ENCODE measurements at regions not wholly inside any gene's neighbourhood (a gene's known extent, or its start where the extent isn't known, plus 50 kb on each side); places are given as distances from the start of the nearest gene placed in this dataset.

DNA sequence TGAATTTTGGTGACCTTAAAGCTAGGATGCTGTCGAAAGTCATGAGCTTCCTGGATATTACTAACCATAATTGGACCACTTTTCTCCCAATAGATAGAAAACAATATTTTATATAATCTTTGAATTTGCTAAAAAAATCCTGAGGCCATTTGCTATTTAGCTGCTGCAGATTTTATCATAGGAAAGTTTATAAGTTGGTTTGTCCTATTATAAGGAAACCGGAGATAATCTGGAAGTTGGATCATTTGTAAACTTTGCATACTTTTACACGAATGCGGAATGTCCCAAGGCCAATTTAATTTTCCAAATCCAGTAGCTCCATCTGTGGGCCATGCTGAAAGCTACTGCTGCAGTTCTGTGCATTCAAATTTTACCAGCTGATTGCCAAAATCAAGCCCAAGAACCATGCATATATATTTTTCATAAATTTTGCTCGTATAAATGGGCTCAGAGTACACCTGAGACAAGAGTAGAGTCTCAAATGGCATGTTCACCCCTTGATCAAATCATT is 378.3 kb downstream of the FAM181B start:
- no peak overlapping the region for H3K23ac ChIP-seq (ENCODE audit: insufficient read length, low read depth, low read length)
- H3K27me3 Mint-ChIP-seq (ENCODE audit: low read depth) = no peaks in the 10 kb centered on the region
- H4K5ac ChIP-seq (ENCODE audit: insufficient read length, low read depth, low read length) = no peak overlapping the region
- H2BK5ac ChIP-seq (ENCODE audit: insufficient read length, low read length) = no peak overlapping the region
- no peaks in the 10 kb centered on the region for H3K4me1 Mint-ChIP-seq
- WGBS (ENCODE audit: extremely low coverage, insufficient read length, low lambda C conversion rate) = no CpG with 5 or more reads among the region's 5 CpGs
- no peaks in the 10 kb centered on the region for H3K79me2 ChIP-seq (ENCODE audit: insufficient read depth, low read length)
- no peaks in the 10 kb centered on the region for H3K27me3 ChIP-seq (ENCODE audit: insufficient read depth, low read length)
- no peak overlapping the region for H2BK12ac ChIP-seq (ENCODE audit: insufficient read length, low read depth, low read length)
- H3K56ac ChIP-seq (ENCODE audit: insufficient read length, low read depth, low read length) = no peak overlapping the region
- no peaks in the 10 kb centered on the region for H3K36me3 Mint-ChIP-seq (ENCODE audit: insufficient read depth in 1 of 3, low read depth in 3 of 3)
- no peak overlapping the region for H2BK20ac ChIP-seq (ENCODE audit: low read depth, low read length, poor library complexity, severe bottlenecking)
- no peaks in the 10 kb centered on the region for H4K20me1 ChIP-seq (ENCODE audit: control insufficient read depth, insufficient read depth, insufficient read length)
- no peak overlapping the region for H3K14ac ChIP-seq (ENCODE audit: insufficient read depth, low read length)
- H2AK5ac ChIP-seq (ENCODE audit: insufficient read length, low read length) = no peak overlapping the region
- no peak overlapping the region for H2BK15ac ChIP-seq (ENCODE audit: low read depth, low read length)
- TF ChIP-seq, protein P1, sequence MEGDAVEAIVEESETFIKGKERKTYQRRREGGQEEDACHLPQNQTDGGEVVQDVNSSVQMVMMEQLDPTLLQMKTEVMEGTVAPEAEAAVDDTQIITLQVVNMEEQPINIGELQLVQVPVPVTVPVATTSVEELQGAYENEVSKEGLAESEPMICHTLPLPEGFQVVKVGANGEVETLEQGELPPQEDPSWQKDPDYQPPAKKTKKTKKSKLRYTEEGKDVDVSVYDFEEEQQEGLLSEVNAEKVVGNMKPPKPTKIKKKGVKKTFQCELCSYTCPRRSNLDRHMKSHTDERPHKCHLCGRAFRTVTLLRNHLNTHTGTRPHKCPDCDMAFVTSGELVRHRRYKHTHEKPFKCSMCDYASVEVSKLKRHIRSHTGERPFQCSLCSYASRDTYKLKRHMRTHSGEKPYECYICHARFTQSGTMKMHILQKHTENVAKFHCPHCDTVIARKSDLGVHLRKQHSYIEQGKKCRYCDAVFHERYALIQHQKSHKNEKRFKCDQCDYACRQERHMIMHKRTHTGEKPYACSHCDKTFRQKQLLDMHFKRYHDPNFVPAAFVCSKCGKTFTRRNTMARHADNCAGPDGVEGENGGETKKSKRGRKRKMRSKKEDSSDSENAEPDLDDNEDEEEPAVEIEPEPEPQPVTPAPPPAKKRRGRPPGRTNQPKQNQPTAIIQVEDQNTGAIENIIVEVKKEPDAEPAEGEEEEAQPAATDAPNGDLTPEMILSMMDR (conservative IDR thresholded peaks at IDR 0.05) = no peak
- no peaks in the 10 kb centered on the region for H3K4me1 ChIP-seq (ENCODE audit: insufficient read depth, low read length)
- no peaks in the 10 kb centered on the region for H3K9me3 ChIP-seq (ENCODE audit: control insufficient read depth, low read depth, low read length)
- DNase-seq = no peak
- no peak overlapping the region for H3K18ac ChIP-seq (ENCODE audit: insufficient read length, low read depth, low read length)
- no peak overlapping the region for H3K4me3 Mint-ChIP-seq
- H3K27ac Mint-ChIP-seq = no peak overlapping the region
- no peak overlapping the region for H4K91ac ChIP-seq (ENCODE audit: insufficient read length, low read depth, low read length)
- no peak overlapping the region for H2AFZ ChIP-seq (ENCODE audit: low read length)
- H3K4ac ChIP-seq (ENCODE audit: low read depth, low read length) = no peak overlapping the region
- no peaks in the 10 kb centered on the region for H3K79me1 ChIP-seq (ENCODE audit: insufficient read depth, low read depth, low read length, poor library complexity, severe bottlenecking)
- no peak overlapping the region for H3T11ph ChIP-seq (ENCODE audit: low read length)
- H4K8ac ChIP-seq (replicated peaks; ENCODE audit: insufficient read length, low read depth, low read length) = no peak overlapping the region
- no peaks in the 10 kb centered on the region for H3K23me2 ChIP-seq (ENCODE audit: insufficient read length, low read depth, low read length, poor library complexity, severe bottlenecking)
- H3K27ac ChIP-seq (ENCODE audit: insufficient read length, low read depth, low read length) = no peak overlapping the region
- H2BK120ac ChIP-seq (ENCODE audit: low read depth, low read length, poor library complexity, severe bottlenecking) = no peak overlapping the region
- H3K9ac ChIP-seq (ENCODE audit: extremely low read depth, insufficient read length, low read length) = no peak overlapping the region
- no peak overlapping the region for H3K4me2 ChIP-seq (ENCODE audit: insufficient read depth, insufficient read length, low read length)
- 0 out of 5 replicates have a peak, but pooled peaks cover 0 to 3% of the 10 kb centered on the region in 2 experiments for H3K9me3 Mint-ChIP-seq

Measured in H9 (cell line).